ENCODE measurements at regions not wholly inside any gene's neighbourhood (a gene's known extent, or its start where the extent isn't known, plus 50 kb on each side); places are given as distances from the start of the nearest gene placed in this dataset.
"Not testable (repeated sequence)": the region's sequence is repeated elsewhere in the genome, so short reads cannot be mapped to it uniquely, and the experiment has no call there.

DNA sequence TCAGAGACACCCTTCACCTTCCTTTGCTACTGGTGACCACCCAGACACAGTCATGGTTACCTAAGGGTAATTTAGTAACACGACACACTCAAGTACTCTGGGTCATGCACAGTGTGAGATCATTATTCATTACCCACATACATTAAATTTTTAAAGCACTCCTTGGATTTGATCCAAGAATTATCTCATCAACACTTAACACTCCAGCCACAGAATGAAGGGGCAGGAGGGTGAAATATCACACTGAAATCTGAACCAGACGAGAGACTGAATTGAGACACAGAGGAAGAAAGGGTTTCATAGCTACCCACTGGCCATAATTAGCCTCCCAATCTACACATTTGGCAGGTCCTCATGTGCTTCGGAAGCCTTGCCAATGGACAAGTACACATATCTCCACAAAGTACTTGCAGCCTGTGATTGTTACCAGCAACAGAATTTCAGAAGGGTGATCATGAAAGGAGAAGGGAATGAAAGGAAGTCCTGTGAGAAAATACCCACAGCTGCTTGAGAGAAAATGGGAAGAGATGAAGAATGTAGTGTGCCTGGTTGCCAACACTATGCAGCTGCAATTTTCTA is 189.3 kb downstream of the POLR1F start:
- no peak for DNase-seq (ENCODE audit: insufficient read length, low spot score)

DNA sequence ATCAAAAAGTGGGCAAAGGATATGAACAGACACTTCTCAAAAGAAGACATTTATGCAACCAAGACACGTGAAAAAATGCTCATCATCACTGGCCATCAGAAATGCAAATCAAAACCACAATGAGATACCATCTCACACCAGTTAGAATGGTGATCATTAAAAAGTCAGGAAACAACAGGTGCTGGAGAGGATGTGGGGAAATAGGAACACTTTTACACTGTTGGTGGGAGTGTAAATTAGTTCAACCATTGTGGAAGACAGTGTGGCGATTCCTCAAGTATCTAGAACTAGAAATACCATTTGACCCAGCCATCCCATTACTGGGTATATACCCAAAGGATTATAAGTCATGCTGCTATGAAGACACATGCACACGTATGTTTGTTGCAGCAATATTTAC is 191.3 kb downstream of the POLR1F start:
- not testable (repeated sequence) for DNase-seq (ENCODE audit: insufficient read length, low spot score); FAIRE-seq

More for the DNA sequence above, 189.3 kb downstream of the POLR1F start:
- FAIRE-seq: no peak
- TF ChIP-seq, protein P1, sequence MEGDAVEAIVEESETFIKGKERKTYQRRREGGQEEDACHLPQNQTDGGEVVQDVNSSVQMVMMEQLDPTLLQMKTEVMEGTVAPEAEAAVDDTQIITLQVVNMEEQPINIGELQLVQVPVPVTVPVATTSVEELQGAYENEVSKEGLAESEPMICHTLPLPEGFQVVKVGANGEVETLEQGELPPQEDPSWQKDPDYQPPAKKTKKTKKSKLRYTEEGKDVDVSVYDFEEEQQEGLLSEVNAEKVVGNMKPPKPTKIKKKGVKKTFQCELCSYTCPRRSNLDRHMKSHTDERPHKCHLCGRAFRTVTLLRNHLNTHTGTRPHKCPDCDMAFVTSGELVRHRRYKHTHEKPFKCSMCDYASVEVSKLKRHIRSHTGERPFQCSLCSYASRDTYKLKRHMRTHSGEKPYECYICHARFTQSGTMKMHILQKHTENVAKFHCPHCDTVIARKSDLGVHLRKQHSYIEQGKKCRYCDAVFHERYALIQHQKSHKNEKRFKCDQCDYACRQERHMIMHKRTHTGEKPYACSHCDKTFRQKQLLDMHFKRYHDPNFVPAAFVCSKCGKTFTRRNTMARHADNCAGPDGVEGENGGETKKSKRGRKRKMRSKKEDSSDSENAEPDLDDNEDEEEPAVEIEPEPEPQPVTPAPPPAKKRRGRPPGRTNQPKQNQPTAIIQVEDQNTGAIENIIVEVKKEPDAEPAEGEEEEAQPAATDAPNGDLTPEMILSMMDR (IDR thresholded peaks at IDR 0.05; ENCODE audit: insufficient read depth, missing control alignments): no peak

DNA sequence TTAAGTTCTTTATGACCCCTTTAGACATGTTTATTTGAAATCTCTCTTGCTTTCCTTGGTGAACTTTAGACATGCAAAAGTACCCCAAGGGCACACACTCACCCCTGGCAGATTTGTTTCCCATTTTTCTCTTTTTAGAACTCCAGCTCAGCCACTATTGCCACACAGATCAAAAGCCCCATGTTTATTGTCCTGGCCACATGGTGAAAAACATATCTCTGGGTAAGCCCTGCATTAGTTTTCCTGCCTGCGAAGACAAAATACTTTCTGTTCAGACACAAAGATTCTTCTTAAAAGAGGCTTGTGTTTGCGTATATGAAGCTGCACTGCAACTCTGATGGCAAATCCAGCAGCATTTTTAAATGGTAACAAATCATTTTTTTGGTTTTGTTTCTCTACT is 200.0 kb downstream of the POLR1F start:
- TF ChIP-seq, protein P1 (IDR thresholded peaks at IDR 0.05; ENCODE audit: insufficient read depth, missing control alignments): no peak
- DNase-seq (ENCODE audit: insufficient read length, low spot score): no peak
- FAIRE-seq: no peak

DNA sequence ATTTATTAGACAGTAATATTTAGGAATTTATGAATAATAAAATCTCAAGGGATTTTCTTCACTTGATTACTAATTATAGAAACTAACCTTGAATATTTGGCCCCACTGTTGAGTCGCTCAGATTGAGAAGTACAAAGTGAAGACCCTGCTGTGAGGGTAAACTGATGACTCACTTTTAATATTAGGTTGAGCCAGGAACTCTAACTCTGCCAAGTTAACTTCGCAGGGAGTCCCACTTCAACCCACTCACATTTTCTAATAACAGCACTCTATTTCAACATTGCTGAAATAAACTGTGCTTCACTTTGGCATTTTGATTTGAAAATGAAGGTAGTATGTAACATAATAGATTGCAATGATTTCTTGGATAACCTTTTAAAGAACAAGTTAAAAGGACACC is 200.7 kb downstream of the POLR1F start:
- FAIRE-seq: no peak
- DNase-seq (ENCODE audit: insufficient read length, low spot score): no peak
- TF ChIP-seq, protein P1 (IDR thresholded peaks at IDR 0.05; ENCODE audit: insufficient read depth, missing control alignments): no peak

DNA sequence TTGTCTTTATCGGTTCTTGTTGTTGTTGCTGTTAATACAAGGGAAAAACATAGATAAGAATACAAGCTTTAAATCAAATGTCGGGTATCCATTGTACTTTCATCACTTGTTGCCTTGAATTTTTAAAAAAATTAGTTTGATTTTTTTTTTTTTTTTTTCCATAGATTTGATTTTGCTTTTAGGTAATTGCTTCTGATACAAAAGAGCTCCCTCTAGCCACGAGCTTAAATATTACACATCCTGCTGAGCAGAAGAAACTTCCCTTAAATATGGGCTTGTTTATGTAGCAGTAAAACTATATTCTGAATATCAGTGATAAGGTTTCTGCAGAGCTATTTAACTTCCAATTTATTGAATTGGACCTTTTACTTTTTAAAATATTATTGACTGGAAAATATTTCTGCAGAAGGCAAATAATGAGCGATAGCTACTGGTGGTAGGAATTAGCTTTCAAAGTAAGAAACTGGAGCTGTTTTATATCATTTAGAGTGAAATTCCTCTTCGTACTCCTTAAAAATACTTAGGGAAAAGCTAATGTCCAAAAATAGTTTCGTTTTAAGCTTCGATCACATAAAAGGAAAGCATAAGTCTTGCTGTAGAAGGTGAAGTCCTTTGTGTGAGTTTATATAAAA is 216.9 kb downstream of the POLR1F start:
- TF ChIP-seq, protein P1 (IDR thresholded peaks at IDR 0.05; ENCODE audit: insufficient read depth, missing control alignments): peak; percentile 59
- DNase-seq (ENCODE audit: insufficient read length, low spot score) (no peak), FAIRE-seq (no peak)

DNA sequence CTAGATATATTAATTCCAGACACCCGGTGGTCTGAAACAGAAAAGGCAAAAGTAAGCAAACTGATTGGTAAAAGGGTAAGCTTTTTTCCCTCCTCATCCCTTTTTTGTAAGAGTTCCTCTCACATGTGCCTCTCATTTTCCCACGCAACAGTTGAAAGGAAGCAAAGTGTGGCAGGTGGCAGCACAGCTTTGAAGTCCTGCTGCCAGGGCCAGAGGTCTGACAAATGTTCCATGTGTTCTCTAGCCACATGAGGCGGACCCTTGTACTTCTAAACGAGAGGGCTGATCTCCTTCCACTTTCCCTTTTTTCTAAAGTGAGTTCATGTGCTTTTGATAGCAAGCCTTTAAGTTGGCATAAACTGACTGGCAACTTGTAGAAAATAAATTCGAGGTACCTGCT is 217.5 kb downstream of the POLR1F start:
- no peak for FAIRE-seq
- DNase-seq (ENCODE audit: insufficient read length, low spot score): no peak
- TF ChIP-seq, protein P1 (IDR thresholded peaks at IDR 0.05; ENCODE audit: insufficient read depth, missing control alignments): no peak

DNA sequence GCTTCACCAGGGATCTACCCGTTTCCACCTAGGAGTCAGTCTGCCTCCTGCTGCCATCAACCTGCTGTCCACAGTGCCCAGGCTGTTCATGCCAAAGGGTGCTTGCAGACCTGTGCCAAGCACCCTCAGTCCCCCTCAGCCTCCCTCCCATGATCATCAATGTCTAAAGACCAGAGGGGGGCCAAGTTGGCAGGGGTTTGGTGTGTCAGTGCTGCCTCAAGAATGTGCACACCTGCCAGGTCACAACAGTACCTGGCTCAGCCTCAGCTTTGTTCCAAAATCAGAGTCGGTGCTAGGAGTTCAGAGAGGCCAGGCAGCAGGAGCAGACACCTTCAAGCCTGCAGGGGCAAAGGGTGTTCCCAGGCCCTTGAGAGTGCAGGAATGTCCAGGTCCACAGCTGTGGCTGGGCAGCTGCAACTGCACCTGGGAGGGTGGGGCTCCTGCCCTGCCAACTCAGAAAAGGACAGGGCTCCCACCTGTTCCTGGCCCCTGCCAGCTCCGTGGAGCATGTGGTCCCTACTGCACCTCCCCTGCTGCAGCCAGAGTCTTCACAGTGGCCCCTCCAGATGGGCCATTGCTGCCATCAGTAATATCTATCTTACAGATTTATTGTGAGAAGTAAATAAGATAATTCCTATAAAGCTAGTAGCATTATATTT is 219.5 kb downstream of the POLR1F start:
- DNase-seq (ENCODE audit: insufficient read length, low spot score) (no peak), FAIRE-seq (no peak)
- TF ChIP-seq, protein P1 (IDR thresholded peaks at IDR 0.05; ENCODE audit: insufficient read depth, missing control alignments): no peak

Measured in D721Med (cell line).